GM23338 (cell line): ENCODE measurements at regions not wholly inside any gene's neighbourhood (a gene's known extent, or its start where the extent isn't known, plus 50 kb on each side); places are given as distances from the start of the nearest gene placed in this dataset.

Source experiments
- ATAC-seq: fragments of 200-7000 bp; cut with Tn5 transposase; 3 replicates; pipeline ENCODE4 v1.9.1; 2020
- DNase-seq: peaks from one replicate; pipeline ENCODE4 v3.0.0-alpha.2; 2015; ENCODE audit warnings: low spot score
- H2AFZ ChIP-seq: fragments of 200-600 bp; sonication (generic); 2 replicates; pipeline ENCODE4 v1.8.0; 2016; ENCODE audit warnings: antibody characterized with exemption, mild to moderate bottlenecking, moderate library complexity
- H3F3A ChIP-seq: fragments of 200-600 bp; sonication (generic); replicated peaks from 2 replicates; pipeline ENCODE4 v1.8.0; 2017; ENCODE audit warnings: antibody characterized with exemption, mixed run types, low read depth
- H3K27ac ChIP-seq: fragments of 200-600 bp; sonication (generic); 2 replicates; pipeline ENCODE4 v1.6.1; 2016; ENCODE audit warnings: low read depth
- H3K27me3 ChIP-seq: fragments of 200-600 bp; sonication (generic); 2 replicates; pipeline ENCODE4 v1.8.0; 2016; ENCODE audit warnings: mild to moderate bottlenecking, mixed run types, moderate library complexity; ENCODE audit not compliant: insufficient read depth
- H3K36me3 ChIP-seq: fragments of 200-600 bp; sonication (generic); 2 replicates; pipeline ENCODE4 v1.8.0; 2016; ENCODE audit warnings: mild to moderate bottlenecking; ENCODE audit not compliant: insufficient read depth
- H3K4me1 ChIP-seq: fragments of 200-600 bp; sonication (generic); 2 replicates; pipeline ENCODE4 v1.8.0; 2016; ENCODE audit warnings: mild to moderate bottlenecking, moderate library complexity; ENCODE audit not compliant: insufficient read depth
- H3K4me2 ChIP-seq: fragments of 200-600 bp; sonication (generic); 2 replicates; pipeline ENCODE4 v1.7.1; 2017; ENCODE audit warnings: mixed run types
- H3K4me3 ChIP-seq: fragments of 200-600 bp; sonication (generic); 2 replicates; pipeline ENCODE4 v1.6.1; 2016; ENCODE audit warnings: mixed run types
- H3K79me2 ChIP-seq: fragments of 200-600 bp; sonication (generic); replicated peaks from 2 replicates; pipeline ENCODE4 v1.8.0; 2017; ENCODE audit warnings: mild to moderate bottlenecking; ENCODE audit not compliant: insufficient read depth
- H3K9me2 ChIP-seq: fragments of 200-600 bp; sonication (generic); 2 replicates; pipeline ENCODE4 v1.8.0; 2017; ENCODE audit not compliant: insufficient read depth
- H4K20me1 ChIP-seq: fragments of 200-600 bp; sonication (generic); replicated peaks from 2 replicates; pipeline ENCODE4 v1.8.0; 2017; ENCODE audit warnings: mild to moderate bottlenecking; ENCODE audit not compliant: insufficient read depth
- H3K27ac Mint-ChIP-seq: 2 replicates; pipeline ENCODE4 v1.8.0; 2020; ENCODE audit warnings: inconsistent platforms, mild to moderate bottlenecking, moderate library complexity, mixed read lengths
- H3K27me3 Mint-ChIP-seq: 3 replicates; pipeline ENCODE4 v1.8.0; 2022; ENCODE audit warnings: low read depth, mild to moderate bottlenecking, moderate library complexity, mixed read lengths, inconsistent platforms; ENCODE audit not compliant: insufficient read depth, poor library complexity
- H3K36me3 Mint-ChIP-seq: 3 replicates; pipeline ENCODE4 v1.8.0; 2021; ENCODE audit warnings: low read depth, mild to moderate bottlenecking, inconsistent platforms, moderate library complexity, mixed read lengths
- H3K4me1 Mint-ChIP-seq: 3 replicates; pipeline ENCODE4 v1.8.0; 2020; ENCODE audit warnings: mild to moderate bottlenecking, inconsistent platforms, mixed read lengths
- H3K4me3 Mint-ChIP-seq: 3 replicates; pipeline ENCODE4 v1.8.0; 2021; ENCODE audit warnings: moderate library complexity, mild to moderate bottlenecking, inconsistent platforms, mixed read lengths
- H3K9me3 Mint-ChIP-seq: 3 replicates; pipeline ENCODE4 v1.8.0; 2020; ENCODE audit warnings: moderate library complexity, mild to moderate bottlenecking, inconsistent platforms, mixed read lengths
- CREB1 ChIP-seq: fragments of 250-450 bp; sonication (Bioruptor Pico); IDR thresholded peaks from 2 replicates; pipeline ENCODE4 v1.5.0; 2020; ENCODE audit warnings: low read depth, mild to moderate bottlenecking, moderate library complexity
- ETS1 ChIP-seq: IDR thresholded peaks from 2 replicates; pipeline ENCODE4 v1.6.1; 2016; ENCODE audit warnings: antibody characterized with exemption
- EZH2 ChIP-seq: fragments of 200-600 bp; sonication (generic); IDR thresholded peaks from one replicate; pipeline ENCODE4 v1.8.0; 2017; ENCODE audit warnings: antibody characterized with exemption, mild to moderate bottlenecking, low read depth; ENCODE audit not compliant: unreplicated experiment
- EZH2phosphoT487 ChIP-seq: fragments of 200-600 bp; sonication (generic); IDR thresholded peaks from one replicate; pipeline ENCODE4 v1.8.1; 2018; ENCODE audit warnings: antibody characterized with exemption; ENCODE audit not compliant: unreplicated experiment
- JUNB ChIP-seq: IDR thresholded peaks from one replicate; pipeline ENCODE4 v1.6.1; 2016; ENCODE audit warnings: antibody characterized with exemption; ENCODE audit not compliant: unreplicated experiment
- NANOG ChIP-seq: IDR thresholded peaks from 2 replicates; pipeline ENCODE4 v1.6.1; 2016; ENCODE audit warnings: antibody characterized with exemption, borderline replicate concordance
- REST ChIP-seq: IDR thresholded peaks from one replicate; pipeline ENCODE4 v1.6.1; 2018; ENCODE audit warnings: antibody characterized with exemption; ENCODE audit not compliant: unreplicated experiment
- STAT1 ChIP-seq: IDR thresholded peaks from one replicate; pipeline ENCODE4 v1.6.1; 2016; ENCODE audit warnings: antibody characterized with exemption; ENCODE audit not compliant: unreplicated experiment
- ZNF114 ChIP-seq: fragments of 250-450 bp; sonication (Bioruptor Pico); IDR thresholded peaks from 2 replicates; pipeline ENCODE4 v1.5.0; 2020; ENCODE audit warnings: mild to moderate bottlenecking, moderate library complexity
- ZNF331 ChIP-seq: fragments of 250-450 bp; sonication (Bioruptor Pico); IDR thresholded peaks from 2 replicates; pipeline ENCODE4 v1.5.0; 2020; ENCODE audit warnings: low read depth, mild to moderate bottlenecking, moderate library complexity
- TF ChIP-seq, protein P1 (sequence below): fragments of 250-450 bp; sonication (Bioruptor Pico); IDR thresholded peaks from 2 replicates; pipeline ENCODE4 v1.5.0; 2020; ENCODE audit warnings: mild to moderate bottlenecking, moderate library complexity
- TF ChIP-seq, protein P2 (sequence below), 2 experiments: fragments of 200-600 bp in 1 of 2; sonication (generic) in 1 of 2; conservative IDR thresholded peaks; 2 replicates each; pipeline versions ENCODE4 v1.5.1 to v1.6.1; 2016 to 2017; ENCODE audit warnings: antibody characterized with exemption in 2 of 2, low read depth in 2 of 2, mild to moderate bottlenecking in 2 of 2, moderate library complexity in 1 of 2

GRCh38 chr4:152160225-152160800, 375.6 kb downstream of the FBXW7 start (continued):
- TF ChIP-seq, protein P1, sequence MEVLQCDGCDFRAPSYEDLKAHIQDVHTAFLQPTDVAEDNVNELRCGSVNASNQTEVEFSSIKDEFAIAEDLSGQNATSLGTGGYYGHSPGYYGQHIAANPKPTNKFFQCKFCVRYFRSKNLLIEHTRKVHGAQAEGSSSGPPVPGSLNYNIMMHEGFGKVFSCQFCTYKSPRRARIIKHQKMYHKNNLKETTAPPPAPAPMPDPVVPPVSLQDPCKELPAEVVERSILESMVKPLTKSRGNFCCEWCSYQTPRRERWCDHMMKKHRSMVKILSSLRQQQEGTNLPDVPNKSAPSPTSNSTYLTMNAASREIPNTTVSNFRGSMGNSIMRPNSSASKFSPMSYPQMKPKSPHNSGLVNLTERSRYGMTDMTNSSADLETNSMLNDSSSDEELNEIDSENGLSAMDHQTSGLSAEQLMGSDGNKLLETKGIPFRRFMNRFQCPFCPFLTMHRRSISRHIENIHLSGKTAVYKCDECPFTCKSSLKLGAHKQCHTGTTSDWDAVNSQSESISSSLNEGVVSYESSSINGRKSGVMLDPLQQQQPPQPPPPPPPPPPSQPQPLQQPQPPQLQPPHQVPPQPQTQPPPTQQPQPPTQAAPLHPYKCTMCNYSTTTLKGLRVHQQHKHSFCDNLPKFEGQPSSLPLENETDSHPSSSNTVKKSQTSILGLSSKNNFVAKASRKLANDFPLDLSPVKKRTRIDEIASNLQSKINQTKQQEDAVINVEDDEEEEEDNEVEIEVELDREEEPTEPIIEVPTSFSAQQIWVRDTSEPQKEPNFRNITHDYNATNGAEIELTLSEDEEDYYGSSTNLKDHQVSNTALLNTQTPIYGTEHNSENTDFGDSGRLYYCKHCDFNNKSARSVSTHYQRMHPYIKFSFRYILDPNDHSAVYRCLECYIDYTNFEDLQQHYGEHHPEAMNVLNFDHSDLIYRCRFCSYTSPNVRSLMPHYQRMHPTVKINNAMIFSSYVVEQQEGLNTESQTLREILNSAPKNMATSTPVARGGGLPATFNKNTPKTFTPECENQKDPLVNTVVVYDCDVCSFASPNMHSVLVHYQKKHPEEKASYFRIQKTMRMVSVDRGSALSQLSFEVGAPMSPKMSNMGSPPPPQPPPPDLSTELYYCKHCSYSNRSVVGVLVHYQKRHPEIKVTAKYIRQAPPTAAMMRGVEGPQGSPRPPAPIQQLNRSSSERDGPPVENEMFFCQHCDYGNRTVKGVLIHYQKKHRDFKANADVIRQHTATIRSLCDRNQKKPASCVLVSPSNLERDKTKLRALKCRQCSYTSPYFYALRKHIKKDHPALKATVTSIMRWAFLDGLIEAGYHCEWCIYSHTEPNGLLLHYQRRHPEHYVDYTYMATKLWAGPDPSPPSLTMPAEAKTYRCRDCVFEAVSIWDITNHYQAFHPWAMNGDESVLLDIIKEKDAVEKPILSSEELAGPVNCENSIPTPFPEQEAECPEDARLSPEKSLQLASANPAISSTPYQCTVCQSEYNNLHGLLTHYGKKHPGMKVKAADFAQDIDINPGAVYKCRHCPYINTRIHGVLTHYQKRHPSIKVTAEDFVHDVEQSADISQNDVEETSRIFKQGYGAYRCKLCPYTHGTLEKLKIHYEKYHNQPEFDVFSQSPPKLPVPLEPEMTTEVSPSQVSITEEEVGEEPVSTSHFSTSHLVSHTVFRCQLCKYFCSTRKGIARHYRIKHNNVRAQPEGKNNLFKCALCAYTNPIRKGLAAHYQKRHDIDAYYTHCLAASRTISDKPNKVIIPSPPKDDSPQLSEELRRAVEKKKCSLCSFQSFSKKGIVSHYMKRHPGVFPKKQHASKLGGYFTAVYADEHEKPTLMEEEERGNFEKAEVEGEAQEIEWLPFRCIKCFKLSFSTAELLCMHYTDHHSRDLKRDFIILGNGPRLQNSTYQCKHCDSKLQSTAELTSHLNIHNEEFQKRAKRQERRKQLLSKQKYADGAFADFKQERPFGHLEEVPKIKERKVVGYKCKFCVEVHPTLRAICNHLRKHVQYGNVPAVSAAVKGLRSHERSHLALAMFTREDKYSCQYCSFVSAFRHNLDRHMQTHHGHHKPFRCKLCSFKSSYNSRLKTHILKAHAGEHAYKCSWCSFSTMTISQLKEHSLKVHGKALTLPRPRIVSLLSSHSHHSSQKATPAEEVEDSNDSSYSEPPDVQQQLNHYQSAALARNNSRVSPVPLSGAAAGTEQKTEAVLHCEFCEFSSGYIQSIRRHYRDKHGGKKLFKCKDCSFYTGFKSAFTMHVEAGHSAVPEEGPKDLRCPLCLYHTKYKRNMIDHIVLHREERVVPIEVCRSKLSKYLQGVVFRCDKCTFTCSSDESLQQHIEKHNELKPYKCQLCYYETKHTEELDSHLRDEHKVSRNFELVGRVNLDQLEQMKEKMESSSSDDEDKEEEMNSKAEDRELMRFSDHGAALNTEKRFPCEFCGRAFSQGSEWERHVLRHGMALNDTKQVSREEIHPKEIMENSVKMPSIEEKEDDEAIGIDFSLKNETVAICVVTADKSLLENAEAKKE = no peak
- TF ChIP-seq NANOG (no peak), CREB1 (CRISPR knock-in tag) (no peak), JUNB (no peak), EZH2phosphoT487 (no peak)
- TF ChIP-seq, protein P2, sequence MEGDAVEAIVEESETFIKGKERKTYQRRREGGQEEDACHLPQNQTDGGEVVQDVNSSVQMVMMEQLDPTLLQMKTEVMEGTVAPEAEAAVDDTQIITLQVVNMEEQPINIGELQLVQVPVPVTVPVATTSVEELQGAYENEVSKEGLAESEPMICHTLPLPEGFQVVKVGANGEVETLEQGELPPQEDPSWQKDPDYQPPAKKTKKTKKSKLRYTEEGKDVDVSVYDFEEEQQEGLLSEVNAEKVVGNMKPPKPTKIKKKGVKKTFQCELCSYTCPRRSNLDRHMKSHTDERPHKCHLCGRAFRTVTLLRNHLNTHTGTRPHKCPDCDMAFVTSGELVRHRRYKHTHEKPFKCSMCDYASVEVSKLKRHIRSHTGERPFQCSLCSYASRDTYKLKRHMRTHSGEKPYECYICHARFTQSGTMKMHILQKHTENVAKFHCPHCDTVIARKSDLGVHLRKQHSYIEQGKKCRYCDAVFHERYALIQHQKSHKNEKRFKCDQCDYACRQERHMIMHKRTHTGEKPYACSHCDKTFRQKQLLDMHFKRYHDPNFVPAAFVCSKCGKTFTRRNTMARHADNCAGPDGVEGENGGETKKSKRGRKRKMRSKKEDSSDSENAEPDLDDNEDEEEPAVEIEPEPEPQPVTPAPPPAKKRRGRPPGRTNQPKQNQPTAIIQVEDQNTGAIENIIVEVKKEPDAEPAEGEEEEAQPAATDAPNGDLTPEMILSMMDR (conservative IDR thresholded peaks at IDR 0.05; ENCODE audit: low read depth in 2 of 2) = no peak

GRCh38 chr4:152159773-152160172, 376.1 kb downstream of the FBXW7 start:
- peaks cover 28% of the 10 kb centered on the region for H3K4me1 Mint-ChIP-seq
- H3K27ac Mint-ChIP-seq = no peak overlapping the region
- Histone ChIP-seq H3K4me1 (peaks cover 11% of the 10 kb centered on the region; the same call in 1 of the 2 replicates), H4K20me1 (no peaks in the 10 kb centered on the region), H3K79me2 (no peaks in the 10 kb centered on the region), H3F3A (no peaks in the 10 kb centered on the region), H3K4me2 (no peak overlapping the region), H3K4me3 (no peak overlapping the region), H3K36me3 (no peaks in the 10 kb centered on the region; the same call in 1 of the 2 replicates), H3K9me2 (peaks cover 8% of the 10 kb centered on the region), H3K27me3 (no peaks in the 10 kb centered on the region), H3K27ac (no peak overlapping the region), H2AFZ (0 out of 2 replicates have a peak overlapping the region, but pooled peaks have one; percentile 28)
- H3K27me3 Mint-ChIP-seq = peaks cover 6% of the 10 kb centered on the region
- ATAC-seq (no peak), DNase-seq (no peak)
- TF ChIP-seq NANOG = no peak
- no peak for TF ChIP-seq REST
- TF ChIP-seq CREB1 (CRISPR knock-in tag) = no peak
- no peak for TF ChIP-seq ZNF331 (CRISPR knock-in tag)
- no peak for TF ChIP-seq EZH2
- TF ChIP-seq ZNF114 (CRISPR knock-in tag) = no peak
- no peak for TF ChIP-seq ETS1
- no peak for TF ChIP-seq STAT1
- peaks cover 3% of the 10 kb centered on the region; the same call in 2 of the 3 replicates for H3K9me3 Mint-ChIP-seq
- H3K36me3 Mint-ChIP-seq = no peaks in the 10 kb centered on the region
- no peak overlapping the region for H3K4me3 Mint-ChIP-seq
